Muscle of leg (tissue), 3 donors: ENCODE measurements at regions not wholly inside any gene's neighbourhood (a gene's known extent, or its start where the extent isn't known, plus 50 kb on each side); places are given as distances from the start of the nearest gene placed in this dataset.

Source experiments
- DNase-seq: peaks from one replicate; pipeline ENCODE4 v3.0.0; 2013
- H3K27ac ChIP-seq: one replicate; pipeline ENCODE4 v1.5.1; 2013; ENCODE audit warnings: mild to moderate bottlenecking, low read length, control low read depth
- H3K27me3 ChIP-seq: one replicate; pipeline ENCODE4 v1.6.1; 2013; ENCODE audit warnings: low read length; ENCODE audit not compliant: control insufficient read depth, insufficient read depth
- H3K36me3 ChIP-seq: one replicate; pipeline ENCODE4 v1.6.1; 2013; ENCODE audit warnings: low read length; ENCODE audit not compliant: control insufficient read depth, insufficient read depth
- H3K4me1 ChIP-seq: one replicate; pipeline ENCODE4 v1.6.1; 2013; ENCODE audit warnings: low read length; ENCODE audit not compliant: control insufficient read depth, insufficient read depth
- H3K4me3 ChIP-seq: one replicate; pipeline ENCODE4 v1.5.1; 2013; ENCODE audit warnings: low read length, control low read depth
- H3K9me3 ChIP-seq: replicated peaks from 2 replicates; pipeline ENCODE4 v1.6.1; 2013; ENCODE audit warnings: low read depth, low read length; ENCODE audit not compliant: control insufficient read depth
- WGBS: methylation state at CpG from one replicate; pipeline ENCODE4 v1.1.5; 2013; ENCODE audit warnings: missing lambda C conversion rate; ENCODE audit not compliant: insufficient coverage; 5-methylcytosine and 5-hydroxymethylcytosine counted together

GRCh38 chr5:121221483-121221882 lies 630.2 kb upstream of the FTMT start:
- no peak for DNase-seq
- H3K4me3 ChIP-seq = no peak overlapping the region
- WGBS = 92% methylated on average over 2 of the region's 3 CpGs
- no peaks in the 10 kb centered on the region for H3K27me3 ChIP-seq
- no peak overlapping the region for H3K27ac ChIP-seq
- H3K4me1 ChIP-seq = no peaks in the 10 kb centered on the region
- H3K9me3 ChIP-seq = no peaks in the 10 kb centered on the region
- H3K36me3 ChIP-seq = no peaks in the 10 kb centered on the region

- H3K9me3 ChIP-seq = peaks cover 3% of the 10 kb centered on the region
- H3K36me3 ChIP-seq = no peaks in the 10 kb centered on the region
- no peaks in the 10 kb centered on the region for H3K27me3 ChIP-seq
- no peak overlapping the region for H3K27ac ChIP-seq
- DNase-seq = no peak
- no peaks in the 10 kb centered on the region for H3K4me1 ChIP-seq
- 50% methylated on average over 2 of the region's 2 CpGs for WGBS
- no peak overlapping the region for H3K4me3 ChIP-seq
Measured at GRCh38 chr5:121226765-121227164, 624.9 kb upstream of the FTMT start.

GRCh38 chr5:121239951-121240350 lies 611.7 kb upstream of the FTMT start:
- H3K4me1 ChIP-seq = no peaks in the 10 kb centered on the region
- no peaks in the 10 kb centered on the region for H3K9me3 ChIP-seq
- no peak overlapping the region for H3K4me3 ChIP-seq
- no peaks in the 10 kb centered on the region for H3K36me3 ChIP-seq
- H3K27ac ChIP-seq = no peak overlapping the region
- peak; percentile 32 for DNase-seq
- H3K27me3 ChIP-seq = no peaks in the 10 kb centered on the region

GRCh38 chr5:121246971-121247370 lies 604.7 kb upstream of the FTMT start:
- H3K4me3 ChIP-seq = no peak overlapping the region
- H3K36me3 ChIP-seq = no peaks in the 10 kb centered on the region
- H3K27me3 ChIP-seq = no peaks in the 10 kb centered on the region
- H3K4me1 ChIP-seq = no peaks in the 10 kb centered on the region
- no peak for DNase-seq
- no peak overlapping the region for H3K27ac ChIP-seq
- WGBS = no CpG with 5 or more reads among the region's 3 CpGs
- no peaks in the 10 kb centered on the region for H3K9me3 ChIP-seq

GRCh38 chr5:121251954-121252353 lies 599.7 kb upstream of the FTMT start:
- H3K27me3 ChIP-seq = no peaks in the 10 kb centered on the region
- no peak overlapping the region for H3K27ac ChIP-seq
- H3K9me3 ChIP-seq = no peaks in the 10 kb centered on the region
- H3K36me3 ChIP-seq = no peaks in the 10 kb centered on the region
- no peak overlapping the region for H3K4me3 ChIP-seq
- DNase-seq = no peak
- no peaks in the 10 kb centered on the region for H3K4me1 ChIP-seq
- WGBS = no CpG with 5 or more reads among the region's 5 CpGs

- Histone ChIP-seq H3K36me3 (no peaks in the 10 kb centered on the region), H3K9me3 (no peaks in the 10 kb centered on the region), H3K4me1 (no peaks in the 10 kb centered on the region), H3K4me3 (no peak overlapping the region), H3K27me3 (no peaks in the 10 kb centered on the region), H3K27ac (no peak overlapping the region)
- no peak for DNase-seq
Measured at GRCh38 chr5:121257621-121258020, 594.1 kb upstream of the FTMT start.

GRCh38 chr5:121263456-121263855 lies 588.2 kb upstream of the FTMT start:
- Histone ChIP-seq H3K36me3 (no peaks in the 10 kb centered on the region), H3K9me3 (no peaks in the 10 kb centered on the region), H3K4me1 (no peaks in the 10 kb centered on the region), H3K27ac (no peak overlapping the region), H3K4me3 (no peak overlapping the region), H3K27me3 (no peaks in the 10 kb centered on the region)
- DNase-seq = no peak
- WGBS = 79% methylated on average over 3 of the region's 3 CpGs

GRCh38 chr5:121264605-121265004 lies 587.1 kb upstream of the FTMT start:
- H3K27me3 ChIP-seq = no peaks in the 10 kb centered on the region
- 95% methylated on average over 2 of the region's 3 CpGs for WGBS
- no peak overlapping the region for H3K4me3 ChIP-seq
- H3K27ac ChIP-seq = no peak overlapping the region
- DNase-seq = no peak
- H3K9me3 ChIP-seq = no peaks in the 10 kb centered on the region
- H3K36me3 ChIP-seq = no peaks in the 10 kb centered on the region
- H3K4me1 ChIP-seq = no peaks in the 10 kb centered on the region

GRCh38 chr5:121271546-121271945 lies 580.1 kb upstream of the FTMT start:
- Histone ChIP-seq H3K36me3 (no peaks in the 10 kb centered on the region), H3K4me1 (no peaks in the 10 kb centered on the region), H3K9me3 (no peaks in the 10 kb centered on the region), H3K27ac (no peak overlapping the region), H3K27me3 (no peaks in the 10 kb centered on the region), H3K4me3 (no peak overlapping the region)
- DNase-seq = no peak
- 75% methylated on average over 2 of the region's 2 CpGs for WGBS

GRCh38 chr5:121273833-121274433 lies 577.7 kb upstream of the FTMT start:
- H3K36me3 ChIP-seq = no peaks in the 10 kb centered on the region
- no peaks in the 10 kb centered on the region for H3K4me1 ChIP-seq
- no peak overlapping the region for H3K4me3 ChIP-seq
- WGBS = 68% methylated on average over 2 of the region's 2 CpGs
- H3K9me3 ChIP-seq = no peaks in the 10 kb centered on the region
- H3K27ac ChIP-seq = no peak overlapping the region
- DNase-seq = no peak
- no peaks in the 10 kb centered on the region for H3K27me3 ChIP-seq

- no peak for DNase-seq
- 95% methylated on average over 3 of the region's 4 CpGs for WGBS
- Histone ChIP-seq H3K9me3 (no peaks in the 10 kb centered on the region), H3K36me3 (no peaks in the 10 kb centered on the region), H3K27me3 (no peaks in the 10 kb centered on the region), H3K27ac (no peak overlapping the region), H3K4me3 (no peak overlapping the region), H3K4me1 (no peaks in the 10 kb centered on the region)
Measured at GRCh38 chr5:121279801-121280200, 571.9 kb upstream of the FTMT start.
